Ovary (tissue), 3 donors: ENCODE measurements at regions not wholly inside any gene's neighbourhood (a gene's known extent, or its start where the extent isn't known, plus 50 kb on each side); places are given as distances from the start of the nearest gene placed in this dataset.

Experiments
- CTCF ChIP-seq, 3 donors: fragments of 450-650 bp in 2 of 3; fragments of 200-600 bp in 1 of 3; IDR thresholded peaks; one replicate each; pipeline versions ENCODE4 v1.5.1 to v1.8.0; 2016 to 2022; ENCODE audit warnings: antibody characterized with exemption in 3 of 3, mild to moderate bottlenecking in 1 of 3
- POLR2A ChIP-seq: fragments of 450-650 bp; IDR thresholded peaks from one replicate; pipeline ENCODE4 v1.6.1; 2017; ENCODE audit warnings: antibody characterized with exemption, mild to moderate bottlenecking, moderate library complexity
- donor health status: DM: no; HTN: no; CAD: no.

GRCh38 chr5:56666901-56667300, 148.4 kb upstream of the MAP3K1 start:
- TF ChIP-seq CTCF (IDR thresholded peaks at IDR 0.05): no peak
- TF ChIP-seq POLR2A: no peak
